Kidney (tissue), 13 donors: ENCODE measurements at regions not wholly inside any gene's neighbourhood (a gene's known extent, or its start where the extent isn't known, plus 50 kb on each side); places are given as distances from the start of the nearest gene placed in this dataset.

Experiments used
- DNase-seq, 5 donors: peaks; one replicate each; pipeline ENCODE4 v3.0.0-alpha.2; 2013 to 2020
- FAIRE-seq: peaks from 2 replicates; lab custom pipeline; 2012; peaks lifted over from hg19 to GRCh38; lab: Jason Lieb, UNC
- H3K27ac ChIP-seq, 2 donors: one replicate each; pipeline ENCODE4 v1.7.0; 2013; ENCODE audit warnings: low read depth in 2 of 2, low read length in 2 of 2, inconsistent platforms in 1 of 2
- H3K27me3 ChIP-seq: one replicate; pipeline ENCODE4 v1.7.1; 2013; ENCODE audit warnings: low read length, inconsistent platforms; ENCODE audit not compliant: control insufficient read depth, insufficient read depth
- H3K36me3 ChIP-seq, 3 donors: one replicate each; pipeline versions ENCODE4 v1.7.0 to v1.7.1; 2013; ENCODE audit warnings: low read length in 3 of 3, control low read depth in 1 of 3, inconsistent platforms in 1 of 3; ENCODE audit not compliant: insufficient read depth in 3 of 3, control insufficient read depth in 2 of 3
- H3K4me1 ChIP-seq, 3 donors: one replicate each; pipeline versions ENCODE4 v1.7.0 to v1.7.1; 2013; ENCODE audit warnings: low read length in 3 of 3, inconsistent platforms in 1 of 3, low read depth in 1 of 3; ENCODE audit not compliant: control insufficient read depth in 2 of 3, insufficient read depth in 2 of 3
- H3K4me3 ChIP-seq, 3 donors: one replicate each; pipeline versions ENCODE4 v1.7.0 to v1.8.1; 2013; ENCODE audit warnings: low read length in 3 of 3, control low read depth in 1 of 3, inconsistent platforms in 1 of 3
- H3K9ac ChIP-seq, 3 donors: one replicate each; pipeline versions ENCODE4 v1.7.0 to v1.7.1; 2013; ENCODE audit warnings: low read length in 3 of 3, control low read depth in 1 of 3, inconsistent platforms in 1 of 3
- H3K9me3 ChIP-seq, 3 donors: one replicate each; pipeline versions ENCODE4 v1.7.0 to v1.7.1; 2013; ENCODE audit warnings: low read length in 3 of 3, control low read depth in 1 of 3, inconsistent platforms in 1 of 3; ENCODE audit not compliant: control insufficient read depth in 2 of 3, insufficient read depth in 1 of 3
- CTCF ChIP-seq: IDR thresholded peaks from 3 replicates; pipeline ENCODE4 v1.5.1; 2012; ENCODE audit warnings: mild to moderate bottlenecking, moderate library complexity, borderline replicate concordance; ENCODE audit not compliant: insufficient read depth; ENCODE audit errors: extremely low read depth
- intact Hi-C: fragments of 100-400 bp; cut with DNase I; formaldehyde crosslinking; loops from one replicate; pipeline ENCODE4 v1.11.1; 2022
- donor health status: control.
- donor health status: control.
- donor health status: control.
- donor health status: control.
- donor health status: control.
- donor health status: DM: yes; HTN: yes; CAD: no.
- donor health status: Normal renal cell carcinoma (clear cell type).

- H3K27me3 ChIP-seq = no peaks in the 10 kb centered on the region
- intact Hi-C loops = no loop called here
- FAIRE-seq = no peak
- no peak overlapping the region for H3K9ac ChIP-seq
- H3K36me3 ChIP-seq = no peaks in the 10 kb centered on the region
- H3K27ac ChIP-seq = no peak overlapping the region
- no peak overlapping the region for H3K4me3 ChIP-seq
- TF ChIP-seq CTCF = no peak
- H3K4me1 ChIP-seq = no peaks in the 10 kb centered on the region
- H3K9me3 ChIP-seq = peaks cover 0 to 3% (median 0%) of the 10 kb centered on the region in 3 donors
- no peak for DNase-seq
Observed at GRCh38 chr21:35625576-35625975, 434.8 kb downstream of the SETD4 start.

- H3K9me3 ChIP-seq = peaks cover 0 to 3% (median 0%) of the 10 kb centered on the region in 3 donors
- no peaks in the 10 kb centered on the region for H3K36me3 ChIP-seq
- peak in 2 of 5 donors; percentile 6 to 8 for DNase-seq
- no peak overlapping the region for H3K4me3 ChIP-seq
- H3K4me1 ChIP-seq = no peaks in the 10 kb centered on the region
- H3K27ac ChIP-seq = no peak overlapping the region
- H3K9ac ChIP-seq = no peak overlapping the region
- intact Hi-C loops = no loop called here
- FAIRE-seq = no peak
- no peaks in the 10 kb centered on the region for H3K27me3 ChIP-seq
- TF ChIP-seq CTCF = no peak
Observed at GRCh38 chr21:35624901-35625300, 435.4 kb downstream of the SETD4 start.

- H3K9me3 ChIP-seq = peaks cover 0 to 3% (median 0%) of the 10 kb centered on the region in 3 donors
- H3K4me1 ChIP-seq = no peaks in the 10 kb centered on the region
- DNase-seq (no peak), FAIRE-seq (no peak)
- no peak overlapping the region for H3K9ac ChIP-seq
- intact Hi-C loops = no loop called here
- H3K27me3 ChIP-seq = peaks cover 2% of the 10 kb centered on the region
- no peak overlapping the region for H3K27ac ChIP-seq
- TF ChIP-seq CTCF = no peak
- H3K36me3 ChIP-seq = no peaks in the 10 kb centered on the region
- H3K4me3 ChIP-seq = no peak overlapping the region
Observed at GRCh38 chr21:35622612-35623011, 437.7 kb downstream of the SETD4 start.

GRCh38 chr21:35619184-35619583, 441.1 kb downstream of the SETD4 start:
- peaks cover 2% of the 10 kb centered on the region for H3K27me3 ChIP-seq
- no peak for DNase-seq
- H3K9ac ChIP-seq = no peak overlapping the region
- no peak for TF ChIP-seq CTCF
- H3K36me3 ChIP-seq = no peaks in the 10 kb centered on the region
- H3K4me3 ChIP-seq = no peak overlapping the region
- H3K9me3 ChIP-seq = peaks cover 0 to 3% (median 0%) of the 10 kb centered on the region in 3 donors
- no peaks in the 10 kb centered on the region for H3K4me1 ChIP-seq
- intact Hi-C loops = no loop called here
- H3K27ac ChIP-seq = no peak overlapping the region
- no peak for FAIRE-seq
